Smooth muscle cell (in vitro differentiated cells): ENCODE measurements at regions not wholly inside any gene's neighbourhood (a gene's known extent, or its start where the extent isn't known, plus 50 kb on each side); places are given as distances from the start of the nearest gene placed in this dataset.

Experiments
- DNase-seq: peaks from one replicate; lab custom pipeline; 2025; ENCODE audit not compliant: unreplicated experiment; lab: John Stamatoyannopoulos, UW
- H2AFZ ChIP-seq: fragments of 200-600 bp; sonication (generic); 2 replicates; pipeline ENCODE4 v1.6.0; 2016; ENCODE audit warnings: antibody characterized with exemption, low read depth, mild to moderate bottlenecking
- H3F3A ChIP-seq: fragments of 200-600 bp; sonication (generic); 2 replicates; pipeline ENCODE4 v1.6.0; 2017; ENCODE audit warnings: antibody characterized with exemption, low read depth
- H3K27ac ChIP-seq: fragments of 200-600 bp; sonication (generic); 2 replicates; pipeline ENCODE4 v1.5.1; 2016; ENCODE audit warnings: low read depth, mild to moderate bottlenecking
- H3K27me3 ChIP-seq: fragments of 200-600 bp; sonication (generic); 2 replicates; pipeline ENCODE4 v1.6.1; 2016; ENCODE audit warnings: low read depth, mild to moderate bottlenecking
- H3K36me3 ChIP-seq: fragments of 200-600 bp; sonication (generic); 2 replicates; pipeline ENCODE4 v1.5.1; 2016; ENCODE audit warnings: low read depth
- H3K4me1 ChIP-seq: fragments of 200-600 bp; sonication (generic); 2 replicates; pipeline ENCODE4 v1.5.1; 2016; ENCODE audit warnings: low read depth
- H3K4me2 ChIP-seq: fragments of 200-600 bp; sonication (generic); 2 replicates; pipeline ENCODE4 v1.6.0; 2016; ENCODE audit warnings: mild to moderate bottlenecking
- H3K4me3 ChIP-seq: fragments of 200-600 bp; sonication (generic); 2 replicates; pipeline ENCODE4 v1.5.1; 2016; ENCODE audit warnings: mild to moderate bottlenecking
- H3K79me2 ChIP-seq: fragments of 200-600 bp; sonication (generic); 2 replicates; pipeline ENCODE4 v1.6.0; 2016; ENCODE audit warnings: low read depth, mild to moderate bottlenecking
- H3K9ac ChIP-seq: fragments of 200-600 bp; sonication (generic); 2 replicates; pipeline ENCODE4 v1.6.0; 2016; ENCODE audit warnings: low read depth
- H3K9me3 ChIP-seq: fragments of 200-600 bp; sonication (generic); replicated peaks from 2 replicates; pipeline ENCODE4 v1.5.1; 2016; ENCODE audit warnings: low read depth
- H4K20me1 ChIP-seq: fragments of 200-600 bp; sonication (generic); 2 replicates; pipeline ENCODE4 v1.6.0; 2016; ENCODE audit warnings: low read depth
- CTCF ChIP-seq: fragments of 200-600 bp; sonication (generic); IDR thresholded peaks from 2 replicates; pipeline ENCODE4 v1.5.1; 2017; ENCODE audit warnings: borderline replicate concordance, mild to moderate bottlenecking, antibody characterized with exemption; ENCODE audit not compliant: insufficient read depth, poor library complexity, severe bottlenecking
- WGBS: methylation state at CpG from one replicate; pipeline ENCODE4 v1.1.7; 2016; ENCODE audit warnings: low lambda C conversion rate; 5-methylcytosine and 5-hydroxymethylcytosine counted together

- no peaks in the 10 kb centered on the region for H3K27me3 ChIP-seq
- peak overlapping the region; percentile 64 for H3K4me2 ChIP-seq
- H4K20me1 ChIP-seq = no peaks in the 10 kb centered on the region
- H3K79me2 ChIP-seq = no peaks in the 10 kb centered on the region
- peak overlapping the region; percentile 52 for H3K9ac ChIP-seq
- peaks cover 6% of the 10 kb centered on the region for H3K4me1 ChIP-seq
- WGBS = 19% methylated on average over 5 of the region's 5 CpGs
- no peak for TF ChIP-seq CTCF
- H2AFZ ChIP-seq = peak overlapping the region; percentile 23
- no peaks in the 10 kb centered on the region for H3F3A ChIP-seq
- H3K27ac ChIP-seq = peak overlapping the region; percentile 96
- peaks cover 6% of the 10 kb centered on the region for H3K36me3 ChIP-seq
- no peak for DNase-seq
- no peak overlapping the region for H3K4me3 ChIP-seq
- H3K9me3 ChIP-seq = peaks cover 16% of the 10 kb centered on the region
These were observed 1190.3 kb upstream of the RAG2 start for GRCh38 chr11:37788141-37788877.

GRCh38 chr11:37786214-37786755 lies 1188.2 kb upstream of the RAG2 start:
- WGBS = 82% methylated on average over 1 of the region's 1 CpG
- H3K4me3 ChIP-seq = no peak overlapping the region
- peaks cover 6% of the 10 kb centered on the region for H3K4me1 ChIP-seq
- H3K27ac ChIP-seq = no peak overlapping the region
- no peak overlapping the region for H3K9ac ChIP-seq
- peaks cover 9% of the 10 kb centered on the region for H3K36me3 ChIP-seq
- no peaks in the 10 kb centered on the region for H3K27me3 ChIP-seq
- H3K4me2 ChIP-seq = no peak overlapping the region
- no peaks in the 10 kb centered on the region for H3K79me2 ChIP-seq
- H3K9me3 ChIP-seq = peaks cover 16% of the 10 kb centered on the region
- H4K20me1 ChIP-seq = no peaks in the 10 kb centered on the region
- no peak for DNase-seq
- TF ChIP-seq CTCF = no peak
- H3F3A ChIP-seq = no peaks in the 10 kb centered on the region
- no peak overlapping the region for H2AFZ ChIP-seq

GRCh38 chr11:37774441-37774840 lies 1176.4 kb upstream of the RAG2 start:
- Histone ChIP-seq H3K4me3 (no peak overlapping the region), H3K4me1 (no peaks in the 10 kb centered on the region), H4K20me1 (no peaks in the 10 kb centered on the region), H3K36me3 (no peaks in the 10 kb centered on the region), H3K27me3 (no peaks in the 10 kb centered on the region), H3K27ac (no peak overlapping the region), H3K9ac (no peak overlapping the region), H2AFZ (no peak overlapping the region), H3K4me2 (no peak overlapping the region), H3K9me3 (no peaks in the 10 kb centered on the region), H3F3A (no peaks in the 10 kb centered on the region), H3K79me2 (no peaks in the 10 kb centered on the region)
- DNase-seq = no peak
- no peak for TF ChIP-seq CTCF
- 96% methylated on average over 8 of the region's 8 CpGs for WGBS

GRCh38 chr11:37770145-37770544 lies 1172.1 kb upstream of the RAG2 start:
- TF ChIP-seq CTCF = no peak
- H3K9me3 ChIP-seq = no peaks in the 10 kb centered on the region
- H3K36me3 ChIP-seq = no peaks in the 10 kb centered on the region
- H3F3A ChIP-seq = no peaks in the 10 kb centered on the region
- no peak for DNase-seq
- H3K9ac ChIP-seq = no peak overlapping the region
- H4K20me1 ChIP-seq = no peaks in the 10 kb centered on the region
- H3K27ac ChIP-seq = no peak overlapping the region
- 97% methylated on average over 1 of the region's 1 CpG for WGBS
- no peaks in the 10 kb centered on the region for H3K27me3 ChIP-seq
- no peak overlapping the region for H3K4me3 ChIP-seq
- H2AFZ ChIP-seq = no peak overlapping the region
- H3K4me2 ChIP-seq = no peak overlapping the region
- no peaks in the 10 kb centered on the region for H3K79me2 ChIP-seq
- no peaks in the 10 kb centered on the region for H3K4me1 ChIP-seq
